Heart left ventricle (tissue), 16 donors: ENCODE measurements at regions not wholly inside any gene's neighbourhood (a gene's known extent, or its start where the extent isn't known, plus 50 kb on each side); places are given as distances from the start of the nearest gene placed in this dataset.

Experiments
- ATAC-seq, 4 donors: fragments of 200-7000 bp; cut with Tn5 transposase; one replicate each; pipeline ENCODE4 v1.9.1; 2020 to 2022; ENCODE audit warnings: moderate library complexity in 4 of 4, mild to moderate bottlenecking in 3 of 4, moderate number of reproducible peaks in 1 of 4
- DNase-seq, 5 donors: peaks; one replicate each; pipeline ENCODE4 v3.0.0-alpha.2; 2020
- H3K27ac ChIP-seq, 12 donors: fragments of 200-600 bp; sonication (generic) in 4 of 12; one replicate each; pipeline versions ENCODE4 v1.5.0 to v1.8.0; 2016 to 2022; ENCODE audit warnings: mild to moderate bottlenecking in 2 of 12
- H3K27me3 ChIP-seq, 9 donors: fragments of 200-600 bp; sonication (generic) in 2 of 9; one replicate each; pipeline versions ENCODE4 v1.5.1 to v1.8.0; 2016 to 2022; ENCODE audit warnings: mild to moderate bottlenecking in 3 of 9
- H3K36me3 ChIP-seq, 9 donors: fragments of 200-600 bp; sonication (generic) in 2 of 9; one replicate each; pipeline versions ENCODE4 v1.5.0 to v1.8.0; 2018 to 2022; ENCODE audit warnings: mild to moderate bottlenecking in 2 of 9
- H3K4me1 ChIP-seq, 12 donors: fragments of 200-600 bp; sonication (generic) in 4 of 12; one replicate each; pipeline versions ENCODE4 v1.5.0 to v1.8.0; 2016 to 2022; ENCODE audit warnings: mild to moderate bottlenecking in 3 of 12
- H3K4me3 ChIP-seq, 12 donors: fragments of 200-600 bp; sonication (generic) in 4 of 12; one replicate each; pipeline versions ENCODE4 v1.5.0 to v1.8.0; 2017 to 2022; ENCODE audit warnings: mild to moderate bottlenecking in 9 of 12, moderate library complexity in 4 of 12
- H3K9me3 ChIP-seq, 12 donors: fragments of 200-600 bp; sonication (generic) in 4 of 12; one replicate each; pipeline versions ENCODE4 v1.5.0 to v1.8.0; 2016 to 2022; ENCODE audit warnings: mild to moderate bottlenecking in 1 of 12
- POLR2A ChIP-seq, 2 donors: fragments of 450-650 bp; IDR thresholded peaks; one replicate each; pipeline ENCODE4 v1.6.1; 2017; ENCODE audit warnings: antibody characterized with exemption in 2 of 2, mild to moderate bottlenecking in 2 of 2, moderate library complexity in 2 of 2
- WGBS, 4 donors: extraction: QIAGEN DNeasy Blood & Tissue Kit in 2 of 4; methylation state at CpG; one replicate each; pipeline versions ENCODE4 v1.1.5 to v1.1.7; 2013 to 2018; 5-methylcytosine and 5-hydroxymethylcytosine counted together
- intact Hi-C, 10 donors: fragments of 100-400 bp; cut with DNase I; formaldehyde crosslinking; loops; one replicate each; pipeline versions ENCODE4 v1.11.1 to v1.14.2; 2022
- TF ChIP-seq, protein P1 (sequence below), 12 donors: fragments of 200-600 bp; sonication (generic) in 4 of 12; IDR thresholded peaks; one replicate each; pipeline versions ENCODE4 v1.5.0 to v1.8.0; 2018 to 2022; ENCODE audit warnings: antibody characterized with exemption in 12 of 12, mild to moderate bottlenecking in 5 of 12
- donor health status: ischemic (EF 13 %, LVEDD 7.1; RV severe dilation, severe dysfunction).
- donor health status: healthy with polysubstance abuse.
- donor health status: DM: no; HTN: yes; CAD: no.
- donor health status: DM: no; HTN: no; CAD: no.
- donor health status: ischemic (EF 25% LVEDD 6.9; RV normal size, moderate dysfunction).
- donor health status: ischemic (EF 25% LVEDD 5.7; RV mildly dilated, moderate dysfunction).
- donor health status: healthy.
- donor health status: DM: yes; HTN: yes; CAD: no.
- donor health status: ischemic (EF 35%, LVEDD 5.7; RV mildly dilated, moderate dysfunction).
- donor health status: nonischemic (EF 11% LVEDD 7.7; RV severe dilation, severe dysfunction).
- donor health status: DM: yes; HTN: yes; CAD: no.
- donor health status: PGD.
- donor health status: ischemic (EF 29% LVEDD 5.4; RV normal size, mild dysfunction).
- donor health status: nonischemic (EF 23%, LVEDD 6.1; RV moderate dilation, normal function).

DNA sequence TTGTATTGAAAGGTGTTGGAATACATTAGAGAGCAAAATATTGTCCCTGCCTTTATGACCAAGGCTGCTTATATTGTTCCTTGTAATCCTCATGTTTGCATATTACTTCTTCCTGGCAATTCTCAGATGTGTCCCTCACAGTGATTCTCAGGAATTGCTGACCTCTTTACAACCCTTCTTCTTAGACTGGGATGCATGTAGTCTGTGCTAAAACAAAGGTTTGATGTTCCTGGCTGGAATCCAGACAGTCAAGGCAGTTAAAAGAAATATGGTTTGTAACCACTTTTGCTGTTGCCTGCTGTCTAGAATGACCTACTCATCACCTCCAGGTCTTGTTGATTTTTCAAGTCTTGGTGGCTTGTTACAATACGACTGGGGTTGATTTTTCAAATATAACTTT is 367.6 kb downstream of the HGF start:
- Histone ChIP-seq H3K27me3 (no peaks in the 10 kb centered on the region), H3K4me3 (no peak overlapping the region), H3K9me3 (no peaks in the 10 kb centered on the region), H3K27ac (no peak overlapping the region), H3K36me3 (no peaks in the 10 kb centered on the region), H3K4me1 (no peaks in the 10 kb centered on the region)
- ATAC-seq, result no peak
- intact Hi-C loops, result no loop called here
- 30 to 39% (median 37%) methylated on average over 1 of the region's 1 CpG for WGBS, 4 donors
- no peak for DNase-seq
- TF ChIP-seq, protein P1, sequence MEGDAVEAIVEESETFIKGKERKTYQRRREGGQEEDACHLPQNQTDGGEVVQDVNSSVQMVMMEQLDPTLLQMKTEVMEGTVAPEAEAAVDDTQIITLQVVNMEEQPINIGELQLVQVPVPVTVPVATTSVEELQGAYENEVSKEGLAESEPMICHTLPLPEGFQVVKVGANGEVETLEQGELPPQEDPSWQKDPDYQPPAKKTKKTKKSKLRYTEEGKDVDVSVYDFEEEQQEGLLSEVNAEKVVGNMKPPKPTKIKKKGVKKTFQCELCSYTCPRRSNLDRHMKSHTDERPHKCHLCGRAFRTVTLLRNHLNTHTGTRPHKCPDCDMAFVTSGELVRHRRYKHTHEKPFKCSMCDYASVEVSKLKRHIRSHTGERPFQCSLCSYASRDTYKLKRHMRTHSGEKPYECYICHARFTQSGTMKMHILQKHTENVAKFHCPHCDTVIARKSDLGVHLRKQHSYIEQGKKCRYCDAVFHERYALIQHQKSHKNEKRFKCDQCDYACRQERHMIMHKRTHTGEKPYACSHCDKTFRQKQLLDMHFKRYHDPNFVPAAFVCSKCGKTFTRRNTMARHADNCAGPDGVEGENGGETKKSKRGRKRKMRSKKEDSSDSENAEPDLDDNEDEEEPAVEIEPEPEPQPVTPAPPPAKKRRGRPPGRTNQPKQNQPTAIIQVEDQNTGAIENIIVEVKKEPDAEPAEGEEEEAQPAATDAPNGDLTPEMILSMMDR (IDR thresholded peaks at IDR 0.05), result no peak
- TF ChIP-seq POLR2A (IDR thresholded peaks at IDR 0.05), result no peak

DNA sequence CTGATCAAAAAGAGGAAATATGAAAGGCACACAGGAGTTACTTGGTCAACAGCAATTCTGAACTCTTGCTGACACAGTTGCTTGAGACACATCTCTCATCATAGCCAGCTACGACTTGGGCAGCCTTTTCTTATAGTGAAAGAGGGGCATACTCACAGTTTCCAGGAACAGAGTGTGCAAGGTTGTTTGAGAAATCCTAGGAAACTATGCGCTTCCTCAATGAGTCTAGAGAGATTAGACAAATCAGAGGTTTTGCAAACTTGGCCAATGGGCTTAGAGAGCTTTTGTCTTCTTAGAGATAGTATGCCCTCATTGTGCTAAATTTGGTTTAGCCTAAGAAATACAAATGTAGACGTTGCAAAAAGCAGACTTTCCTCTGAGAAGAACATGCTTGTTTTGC is 370.4 kb downstream of the HGF start:
- no peaks in the 10 kb centered on the region for H3K4me1 ChIP-seq
- H3K4me3 ChIP-seq, result no peak overlapping the region
- TF ChIP-seq, protein P1 (IDR thresholded peaks at IDR 0.05), result no peak
- no peak for TF ChIP-seq POLR2A (IDR thresholded peaks at IDR 0.05)
- 42 to 51% (median 46%) methylated on average over 3 of the region's 3 CpGs for WGBS, 4 donors
- DNase-seq (no peak), ATAC-seq (no peak)
- intact Hi-C loops, result no loop called here
- H3K27ac ChIP-seq, result no peak overlapping the region
- no peaks in the 10 kb centered on the region for H3K27me3 ChIP-seq
- no peaks in the 10 kb centered on the region for H3K36me3 ChIP-seq
- H3K9me3 ChIP-seq, result no peaks in the 10 kb centered on the region

DNA sequence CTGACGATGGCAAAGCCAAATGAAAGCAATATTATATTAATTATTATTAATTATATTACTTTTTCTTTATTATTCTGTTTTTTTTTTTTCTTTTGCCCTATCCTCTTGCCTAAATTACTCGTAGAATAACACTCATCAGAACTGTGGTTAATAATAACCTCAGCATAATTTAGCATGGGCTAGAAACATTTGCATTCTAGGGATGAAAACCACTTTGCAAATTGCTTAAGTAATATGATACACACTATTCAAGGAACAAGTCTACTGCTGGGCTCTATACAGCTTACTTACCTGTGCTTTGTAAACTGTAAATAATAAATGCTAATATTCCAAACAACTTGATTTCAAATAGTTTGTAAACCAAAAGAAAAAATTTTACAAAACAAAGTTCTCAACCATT is 375.8 kb downstream of the HGF start:
- no peak overlapping the region for H3K27ac ChIP-seq
- no peaks in the 10 kb centered on the region for H3K36me3 ChIP-seq
- TF ChIP-seq, protein P1 (IDR thresholded peaks at IDR 0.05), result no peak
- no peaks in the 10 kb centered on the region for H3K4me1 ChIP-seq
- intact Hi-C loops, result no loop called here
- ATAC-seq (no peak), DNase-seq (no peak)
- H3K27me3 ChIP-seq, result no peaks in the 10 kb centered on the region
- H3K9me3 ChIP-seq, result no peaks in the 10 kb centered on the region
- 72 to 75% (median 74%) methylated on average over 2 of the region's 2 CpGs for WGBS, 4 donors
- H3K4me3 ChIP-seq, result no peak overlapping the region

DNA sequence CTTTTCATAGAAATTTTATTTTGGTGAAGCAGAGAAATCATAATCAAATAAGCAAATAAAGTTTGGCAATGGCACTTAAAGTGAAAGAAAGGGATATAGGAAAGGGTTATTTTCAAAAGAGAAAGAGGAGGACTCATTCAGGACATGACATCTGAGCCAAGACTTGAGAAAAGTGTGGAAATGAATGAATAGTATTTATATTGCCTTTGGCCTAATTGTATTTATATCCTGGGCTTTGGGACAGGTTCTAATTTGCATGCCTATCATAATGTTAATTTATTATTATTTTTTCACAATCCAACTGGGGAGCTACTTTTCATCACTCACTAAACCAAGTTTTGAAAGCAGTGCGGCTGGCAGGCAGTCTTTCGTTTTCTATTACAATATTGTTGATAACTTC is 376.8 kb downstream of the HGF start:
- Histone ChIP-seq H3K9me3 (no peaks in the 10 kb centered on the region), H3K27me3 (no peaks in the 10 kb centered on the region), H3K36me3 (no peaks in the 10 kb centered on the region), H3K4me1 (no peaks in the 10 kb centered on the region), H3K27ac (no peak overlapping the region), H3K4me3 (no peak overlapping the region)
- intact Hi-C loops, result no loop called here
- no peak for TF ChIP-seq POLR2A (IDR thresholded peaks at IDR 0.05)
- TF ChIP-seq, protein P1 (IDR thresholded peaks at IDR 0.05), result no peak
- ATAC-seq (no peak), DNase-seq (no peak)
- WGBS, 4 donors, result 77 to 86% (median 82%) methylated on average over 2 of the region's 2 CpGs
